ENCODE measurements at regions not wholly inside any gene's neighbourhood (a gene's known extent, or its start where the extent isn't known, plus 50 kb on each side); places are given as distances from the start of the nearest gene placed in this dataset.

- DNase-seq, result no peak
These were observed 208.9 kb upstream of the COL8A1 start for GRCh38 chr3:99429502-99429901.

GRCh38 chr3:99425930-99426329 lies 212.5 kb upstream of the COL8A1 start:
- no peak for DNase-seq

GRCh38 chr3:99419116-99419515 lies 219.3 kb upstream of the COL8A1 start:
- no peak for DNase-seq

GRCh38 chr3:99418709-99419108 lies 219.7 kb upstream of the COL8A1 start:
- no peak for DNase-seq

- DNase-seq, result no peak
These were observed 220.2 kb upstream of the COL8A1 start for GRCh38 chr3:99418209-99418635.

GRCh38 chr3:99413504-99413903 lies 224.9 kb upstream of the COL8A1 start:
- DNase-seq, result no peak

GRCh38 chr3:99410789-99411311 lies 227.5 kb upstream of the COL8A1 start:
- no peak for DNase-seq

- no peak for DNase-seq
These were observed 228.4 kb upstream of the COL8A1 start for GRCh38 chr3:99409961-99410360.

GRCh38 chr3:99407257-99407656 lies 231.1 kb upstream of the COL8A1 start:
- DNase-seq, result no peak

GRCh38 chr3:99402755-99403154 lies 235.6 kb upstream of the COL8A1 start:
- no peak for DNase-seq

GRCh38 chr3:99400352-99400751 lies 238.0 kb upstream of the COL8A1 start:
- no peak for DNase-seq

- DNase-seq, result no peak
These were observed 241.6 kb upstream of the COL8A1 start for GRCh38 chr3:99396651-99397275.

- DNase-seq, result no peak
These were observed 243.3 kb upstream of the COL8A1 start for GRCh38 chr3:99394831-99395778.

GRCh38 chr3:99393961-99394360 lies 244.4 kb upstream of the COL8A1 start:
- no peak for DNase-seq

- no peak for DNase-seq
These were observed 249.6 kb upstream of the COL8A1 start for GRCh38 chr3:99388780-99389179.

GRCh38 chr3:99384596-99384995 lies 253.8 kb upstream of the COL8A1 start:
- DNase-seq, result no peak

GRCh38 chr3:99376926-99377325 lies 261.5 kb upstream of the COL8A1 start:
- DNase-seq, result no peak

GRCh38 chr3:99373846-99374210 lies 264.6 kb upstream of the COL8A1 start:
- no peak for DNase-seq

- no peak for DNase-seq
These were observed 265.1 kb upstream of the COL8A1 start for GRCh38 chr3:99373088-99373845.

- no peak for DNase-seq
These were observed 271.5 kb upstream of the COL8A1 start for GRCh38 chr3:99366663-99367429.

- no peak for DNase-seq
These were observed 272.4 kb upstream of the COL8A1 start for GRCh38 chr3:99365979-99366378.

- DNase-seq, result no peak
These were observed 273.0 kb upstream of the COL8A1 start for GRCh38 chr3:99365396-99365795.

- DNase-seq, result no peak
These were observed 281.3 kb upstream of the COL8A1 start for GRCh38 chr3:99357131-99357530.
